NB4 (cell line): ENCODE measurements at regions not wholly inside any gene's neighbourhood (a gene's known extent, or its start where the extent isn't known, plus 50 kb on each side); places are given as distances from the start of the nearest gene placed in this dataset.

Experiments
- MYC ChIP-seq: IDR thresholded peaks from 2 replicates; pipeline ENCODE4 v1.6.1; 2011; ENCODE audit warnings: low read depth, low read length
- POLR2A ChIP-seq: IDR thresholded peaks from 2 replicates; pipeline ENCODE4 v1.6.1; 2011; ENCODE audit warnings: mild to moderate bottlenecking; ENCODE audit not compliant: insufficient read length; ENCODE audit errors: extremely low read depth
- TF ChIP-seq, protein P1 (sequence below): IDR thresholded peaks from one replicate; pipeline ENCODE4 v1.5.1; 2012; ENCODE audit warnings: low read depth, low read length
- TF ChIP-seq, protein P2 (sequence below): IDR thresholded peaks from 2 replicates; pipeline ENCODE4 v1.6.1; 2011; ENCODE audit warnings: low read depth, low read length

DNA sequence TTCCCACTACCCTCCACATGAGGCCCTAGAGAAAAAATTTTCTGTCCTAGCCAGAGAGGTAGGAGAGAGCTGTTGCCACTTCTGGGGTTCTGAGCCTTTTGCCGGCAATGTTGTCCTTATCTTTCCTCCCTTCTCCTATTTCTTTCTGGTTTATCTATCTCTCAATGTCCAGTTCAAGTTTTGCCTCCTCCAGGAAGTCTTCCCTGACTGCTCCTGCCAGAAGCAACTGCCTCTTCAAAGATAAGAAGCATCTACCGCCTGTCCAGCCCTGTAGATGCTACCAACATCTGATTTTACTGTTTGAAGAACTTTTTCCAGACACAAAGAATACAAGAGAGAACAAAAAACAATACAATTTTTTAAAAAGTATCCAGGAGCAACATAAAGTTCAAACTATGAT is 220.8 kb upstream of the KLHL29 start:
- TF ChIP-seq POLR2A = no peak
- TF ChIP-seq, protein P1, sequence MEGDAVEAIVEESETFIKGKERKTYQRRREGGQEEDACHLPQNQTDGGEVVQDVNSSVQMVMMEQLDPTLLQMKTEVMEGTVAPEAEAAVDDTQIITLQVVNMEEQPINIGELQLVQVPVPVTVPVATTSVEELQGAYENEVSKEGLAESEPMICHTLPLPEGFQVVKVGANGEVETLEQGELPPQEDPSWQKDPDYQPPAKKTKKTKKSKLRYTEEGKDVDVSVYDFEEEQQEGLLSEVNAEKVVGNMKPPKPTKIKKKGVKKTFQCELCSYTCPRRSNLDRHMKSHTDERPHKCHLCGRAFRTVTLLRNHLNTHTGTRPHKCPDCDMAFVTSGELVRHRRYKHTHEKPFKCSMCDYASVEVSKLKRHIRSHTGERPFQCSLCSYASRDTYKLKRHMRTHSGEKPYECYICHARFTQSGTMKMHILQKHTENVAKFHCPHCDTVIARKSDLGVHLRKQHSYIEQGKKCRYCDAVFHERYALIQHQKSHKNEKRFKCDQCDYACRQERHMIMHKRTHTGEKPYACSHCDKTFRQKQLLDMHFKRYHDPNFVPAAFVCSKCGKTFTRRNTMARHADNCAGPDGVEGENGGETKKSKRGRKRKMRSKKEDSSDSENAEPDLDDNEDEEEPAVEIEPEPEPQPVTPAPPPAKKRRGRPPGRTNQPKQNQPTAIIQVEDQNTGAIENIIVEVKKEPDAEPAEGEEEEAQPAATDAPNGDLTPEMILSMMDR = no peak
- TF ChIP-seq MYC = no peak
- TF ChIP-seq, protein P2, sequence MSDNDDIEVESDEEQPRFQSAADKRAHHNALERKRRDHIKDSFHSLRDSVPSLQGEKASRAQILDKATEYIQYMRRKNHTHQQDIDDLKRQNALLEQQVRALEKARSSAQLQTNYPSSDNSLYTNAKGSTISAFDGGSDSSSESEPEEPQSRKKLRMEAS = no peak
